OCI-LY1 (cell line): ENCODE measurements at regions not wholly inside any gene's neighbourhood (a gene's known extent, or its start where the extent isn't known, plus 50 kb on each side); places are given as distances from the start of the nearest gene placed in this dataset.

ENCODE experiments used
- H2AFZ ChIP-seq: fragments of 200-600 bp; sonication (generic), shearing (Covaris generic); 2 replicates; pipeline ENCODE4 v1.6.0; 2014; ENCODE audit warnings: antibody characterized with exemption, mild to moderate bottlenecking, low read length
- H3F3A ChIP-seq: fragments of 200-600 bp; sonication (generic), shearing (Covaris generic); 2 replicates; pipeline ENCODE4 v1.6.0; 2014; ENCODE audit warnings: mild to moderate bottlenecking, antibody characterized with exemption, low read length, moderate library complexity; ENCODE audit not compliant: insufficient read depth
- H3K27ac ChIP-seq: fragments of 200-600 bp; sonication (generic); 2 replicates; pipeline ENCODE4 v1.5.1; 2014; ENCODE audit warnings: low read length, mixed run types, mild to moderate bottlenecking, low read depth; ENCODE audit not compliant: poor library complexity, severe bottlenecking
- H3K27me3 ChIP-seq: fragments of 200-600 bp; sonication (generic); 2 replicates; pipeline ENCODE4 v1.6.0; 2014; ENCODE audit warnings: antibody characterized with exemption, mild to moderate bottlenecking, low read length, moderate library complexity; ENCODE audit not compliant: insufficient read depth
- H3K36me3 ChIP-seq: fragments of 200-600 bp; sonication (generic); 2 replicates; pipeline ENCODE4 v1.6.1; 2014; ENCODE audit warnings: mild to moderate bottlenecking, antibody characterized with exemption, low read length, moderate library complexity, mixed read lengths; ENCODE audit not compliant: insufficient read depth
- H3K4me1 ChIP-seq: fragments of 200-600 bp; sonication (generic); 2 replicates; pipeline ENCODE4 v1.5.1; 2014; ENCODE audit warnings: mild to moderate bottlenecking, low read length, moderate library complexity; ENCODE audit not compliant: insufficient read depth, severe bottlenecking
- H3K4me2 ChIP-seq: fragments of 200-600 bp; sonication (generic), shearing (Covaris generic); 2 replicates; pipeline ENCODE4 v1.6.1; 2014; ENCODE audit warnings: low read length
- H3K4me3 ChIP-seq: fragments of 200-600 bp; sonication (generic); 2 replicates; pipeline ENCODE4 v1.5.1; 2014; ENCODE audit warnings: low read length, low read depth, mild to moderate bottlenecking, mixed read lengths; ENCODE audit not compliant: poor library complexity, severe bottlenecking
- H3K79me2 ChIP-seq: fragments of 200-600 bp; shearing (Covaris generic); 2 replicates; pipeline ENCODE4 v1.6.1; 2016; ENCODE audit warnings: mixed run types, low read length, mixed read lengths; ENCODE audit not compliant: insufficient read depth
- H3K9ac ChIP-seq: fragments of 200-600 bp; sonication (generic), shearing (Covaris generic); 2 replicates; pipeline ENCODE4 v1.6.1; 2014; ENCODE audit warnings: mild to moderate bottlenecking, low read length, mixed read lengths
- H3K9me2 ChIP-seq: fragments of 200-600 bp; sonication (generic), shearing (Covaris generic); 2 replicates; pipeline ENCODE4 v1.6.1; 2014; ENCODE audit warnings: low read depth, mild to moderate bottlenecking, low read length, mixed read lengths
- H3K9me3 ChIP-seq: fragments of 200-600 bp; shearing (Covaris generic); 2 replicates; pipeline ENCODE4 v1.6.1; 2014; ENCODE audit warnings: low read length, mixed read lengths
- H4K20me1 ChIP-seq: fragments of 200-600 bp; sonication (generic), shearing (Covaris generic); 2 replicates; pipeline ENCODE4 v1.6.0; 2016; ENCODE audit warnings: mild to moderate bottlenecking, low read length; ENCODE audit not compliant: insufficient read depth
- EZH2 ChIP-seq: fragments of 200-600 bp; sonication (generic), shearing (Covaris generic); IDR thresholded peaks from 2 replicates; pipeline ENCODE4 v1.8.0; 2017; ENCODE audit warnings: borderline replicate concordance, mixed run types, mild to moderate bottlenecking, antibody characterized with exemption, low read length, moderate library complexity, mixed read lengths
- TF ChIP-seq, protein P1 (sequence below): fragments of 200-600 bp; sonication (generic), shearing (Covaris generic); IDR thresholded peaks from 2 replicates; pipeline ENCODE4 v1.5.1; 2017; ENCODE audit warnings: mild to moderate bottlenecking, antibody characterized with exemption, low read length, moderate library complexity, mixed read lengths

DNA sequence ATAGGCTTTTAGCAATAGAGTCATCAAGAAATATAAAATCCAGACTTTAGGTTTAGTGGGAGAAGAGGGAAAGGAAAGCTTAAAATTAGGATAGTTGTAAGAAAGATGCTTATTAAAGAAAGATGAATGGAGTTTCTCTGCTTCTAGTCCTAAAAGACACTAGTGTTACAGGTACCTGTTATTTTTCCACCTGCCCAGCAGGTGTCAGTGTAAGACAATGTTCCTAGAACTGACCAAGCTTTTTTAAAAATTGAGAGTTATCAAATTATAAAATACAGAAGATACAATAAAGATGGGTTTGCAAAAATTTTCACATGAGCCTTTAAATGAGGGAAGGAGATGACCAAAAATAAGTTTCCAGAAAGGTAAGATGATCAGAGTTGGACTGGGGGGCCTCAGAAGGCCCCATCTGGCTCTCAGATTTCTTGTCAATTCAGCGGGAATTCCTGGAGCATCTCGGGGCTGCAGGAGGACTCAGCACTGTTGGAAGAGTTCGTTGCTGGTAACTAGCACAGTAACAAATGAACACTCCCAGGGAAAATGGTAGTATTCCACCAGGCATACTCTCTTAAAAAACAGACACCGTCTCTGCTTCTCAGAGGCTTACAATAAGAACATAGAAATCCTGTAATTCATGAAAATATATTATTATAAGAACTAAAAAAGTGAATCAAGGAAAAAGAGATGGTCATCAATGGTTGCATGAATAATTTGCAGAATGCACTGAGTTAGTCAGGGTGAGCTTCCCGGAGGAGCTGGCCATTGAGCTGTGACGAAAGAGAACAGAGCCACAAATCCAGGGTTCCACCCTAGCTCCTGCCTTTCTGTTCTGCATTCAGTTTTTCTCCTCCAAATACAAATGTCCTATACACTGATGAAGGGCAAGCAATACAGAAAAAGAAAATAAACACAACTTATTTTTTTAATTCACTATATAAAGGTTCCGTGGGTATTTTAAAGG, 71.8 kb upstream of the PIK3CG start:
- no peaks in the 10 kb centered on the region for H3K4me1 ChIP-seq
- no peak overlapping the region for H3K4me2 ChIP-seq
- TF ChIP-seq, protein P1, sequence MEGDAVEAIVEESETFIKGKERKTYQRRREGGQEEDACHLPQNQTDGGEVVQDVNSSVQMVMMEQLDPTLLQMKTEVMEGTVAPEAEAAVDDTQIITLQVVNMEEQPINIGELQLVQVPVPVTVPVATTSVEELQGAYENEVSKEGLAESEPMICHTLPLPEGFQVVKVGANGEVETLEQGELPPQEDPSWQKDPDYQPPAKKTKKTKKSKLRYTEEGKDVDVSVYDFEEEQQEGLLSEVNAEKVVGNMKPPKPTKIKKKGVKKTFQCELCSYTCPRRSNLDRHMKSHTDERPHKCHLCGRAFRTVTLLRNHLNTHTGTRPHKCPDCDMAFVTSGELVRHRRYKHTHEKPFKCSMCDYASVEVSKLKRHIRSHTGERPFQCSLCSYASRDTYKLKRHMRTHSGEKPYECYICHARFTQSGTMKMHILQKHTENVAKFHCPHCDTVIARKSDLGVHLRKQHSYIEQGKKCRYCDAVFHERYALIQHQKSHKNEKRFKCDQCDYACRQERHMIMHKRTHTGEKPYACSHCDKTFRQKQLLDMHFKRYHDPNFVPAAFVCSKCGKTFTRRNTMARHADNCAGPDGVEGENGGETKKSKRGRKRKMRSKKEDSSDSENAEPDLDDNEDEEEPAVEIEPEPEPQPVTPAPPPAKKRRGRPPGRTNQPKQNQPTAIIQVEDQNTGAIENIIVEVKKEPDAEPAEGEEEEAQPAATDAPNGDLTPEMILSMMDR: peak; percentile 95
- no peak for TF ChIP-seq EZH2
- no peaks in the 10 kb centered on the region for H3K9me2 ChIP-seq
- no peaks in the 10 kb centered on the region for H3K27me3 ChIP-seq
- no peaks in the 10 kb centered on the region for H3K79me2 ChIP-seq
- H4K20me1 ChIP-seq: no peaks in the 10 kb centered on the region
- peaks cover 8% of the 10 kb centered on the region for H3K9me3 ChIP-seq
- no peak overlapping the region for H3K4me3 ChIP-seq
- no peaks in the 10 kb centered on the region for H3F3A ChIP-seq
- no peaks in the 10 kb centered on the region for H3K36me3 ChIP-seq
- no peak overlapping the region for H2AFZ ChIP-seq
- no peak overlapping the region for H3K9ac ChIP-seq
- no peak overlapping the region for H3K27ac ChIP-seq

DNA sequence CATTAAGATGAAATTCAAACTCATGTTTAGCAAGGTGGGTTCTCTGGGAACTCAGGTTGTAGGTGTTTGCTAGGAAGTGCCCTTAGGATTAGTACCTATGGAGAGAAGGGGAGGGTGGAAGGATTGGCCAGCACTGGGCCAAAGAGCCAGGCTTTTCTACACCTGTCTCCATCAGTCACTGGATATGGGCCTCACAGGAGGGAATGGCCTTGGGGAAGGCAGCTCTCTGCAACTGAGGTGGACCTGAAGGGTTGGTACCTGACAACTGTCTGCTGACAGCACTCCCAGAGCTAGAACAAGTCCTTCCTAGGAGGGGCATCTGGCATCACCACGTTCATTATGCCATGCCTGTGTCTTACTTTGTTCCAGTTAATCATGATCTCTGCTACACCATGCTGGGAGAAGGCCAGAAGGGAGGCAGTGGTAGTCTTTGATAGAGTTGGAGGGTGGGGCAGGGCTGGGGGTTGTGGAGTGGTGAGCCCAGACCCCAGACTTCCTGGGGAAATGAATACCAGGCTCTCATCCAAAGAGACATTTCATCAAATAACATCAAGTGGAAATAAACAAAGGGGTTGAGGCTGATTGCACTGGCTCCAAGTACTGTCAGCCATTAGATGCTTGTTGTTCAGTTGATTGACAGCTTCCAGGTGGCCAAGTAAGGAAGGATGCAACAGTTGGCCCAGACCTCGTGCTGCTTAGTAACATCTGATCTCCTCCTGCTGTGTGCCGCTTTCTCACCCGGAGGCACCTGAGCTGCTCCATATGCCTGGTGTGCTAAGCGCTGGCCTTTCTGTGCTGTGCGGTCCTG, 70.6 kb upstream of the PIK3CG start:
- Histone ChIP-seq H3K4me1 (no peaks in the 10 kb centered on the region), H3K36me3 (no peaks in the 10 kb centered on the region), H3K27ac (no peak overlapping the region), H3K9me2 (no peaks in the 10 kb centered on the region), H3K4me3 (no peak overlapping the region), H3K9me3 (peaks cover 9% of the 10 kb centered on the region), H2AFZ (no peak overlapping the region), H4K20me1 (no peaks in the 10 kb centered on the region), H3K4me2 (no peak overlapping the region), H3F3A (no peaks in the 10 kb centered on the region), H3K27me3 (no peaks in the 10 kb centered on the region), H3K9ac (no peak overlapping the region), H3K79me2 (no peaks in the 10 kb centered on the region)
- TF ChIP-seq, protein P1: no peak
- TF ChIP-seq EZH2: no peak

DNA sequence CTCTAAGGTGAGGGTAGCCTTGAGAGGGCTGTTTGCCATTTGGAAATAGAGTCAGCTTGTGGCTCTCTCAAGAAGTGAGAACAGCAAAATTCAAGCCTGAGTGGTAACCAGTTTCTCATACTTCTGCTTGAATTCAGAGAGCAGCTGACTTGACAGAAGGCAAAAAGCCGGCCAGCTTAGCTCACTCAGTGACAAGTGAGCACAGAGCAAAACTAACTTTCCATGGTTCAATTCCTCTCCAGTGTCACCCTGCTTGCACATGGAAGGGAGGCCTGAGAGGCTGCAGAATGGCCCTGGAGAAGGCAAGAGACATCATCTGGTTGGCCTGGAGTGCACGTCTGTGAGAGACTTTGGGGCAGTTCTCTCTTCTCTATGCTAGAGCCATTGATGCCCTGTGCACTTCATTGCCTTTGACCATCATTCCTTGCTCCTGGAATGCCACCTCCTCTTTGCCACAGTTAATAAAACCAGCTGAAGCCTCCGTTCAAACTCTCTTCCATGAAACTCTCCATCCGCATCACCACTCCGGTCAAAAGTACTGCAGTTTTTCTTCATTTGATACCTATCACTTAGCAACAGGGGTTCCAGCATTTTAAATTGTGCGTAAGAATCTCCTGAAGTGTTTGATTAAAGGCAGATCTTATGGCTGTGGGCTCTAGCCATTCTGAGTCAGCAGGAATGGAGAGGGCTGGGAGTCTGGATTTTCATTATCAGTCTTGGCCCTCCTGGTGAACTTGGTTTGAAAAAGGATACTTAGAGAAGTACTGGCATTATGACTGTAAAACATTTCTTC, 69.8 kb upstream of the PIK3CG start:
- no peak for TF ChIP-seq EZH2
- TF ChIP-seq, protein P1: no peak
- H3K9me3 ChIP-seq: peaks cover 9% of the 10 kb centered on the region
- no peak overlapping the region for H2AFZ ChIP-seq
- no peak overlapping the region for H3K27ac ChIP-seq
- H3F3A ChIP-seq: no peaks in the 10 kb centered on the region
- no peak overlapping the region for H3K4me2 ChIP-seq
- H3K4me3 ChIP-seq: no peak overlapping the region
- H3K27me3 ChIP-seq: no peaks in the 10 kb centered on the region
- H3K4me1 ChIP-seq: no peaks in the 10 kb centered on the region
- no peaks in the 10 kb centered on the region for H3K36me3 ChIP-seq
- no peaks in the 10 kb centered on the region for H3K79me2 ChIP-seq
- no peak overlapping the region for H3K9ac ChIP-seq
- H3K9me2 ChIP-seq: no peaks in the 10 kb centered on the region
- H4K20me1 ChIP-seq: no peaks in the 10 kb centered on the region
